Stimulated activated CD8-positive, alpha-beta memory T cell treated with anti-CD3 and anti-CD28 coated beads, Interleukin-4, amount 100 ng/mL, for 48 hours (primary cell): ENCODE measurements at regions not wholly inside any gene's neighbourhood (a gene's known extent, or its start where the extent isn't known, plus 50 kb on each side); places are given as distances from the start of the nearest gene placed in this dataset.
"Not testable (repeated sequence)": the region's sequence is repeated elsewhere in the genome, so short reads cannot be mapped to it uniquely, and the experiment has no call there.

ENCODE experiments used
- DNase-seq: peaks from one replicate; pipeline ENCODE4 v3.0.0-alpha.2; 2020

- no peak for DNase-seq
Observed at GRCh38 chrX:10676235-10676957, 56.0 kb upstream of the MID1 start.

- no peak for DNase-seq
Observed at GRCh38 chrX:10677490-10677889, 57.1 kb upstream of the MID1 start.

GRCh38 chrX:10679387-10679786 is 59.0 kb upstream of the MID1 start:
- DNase-seq, result no peak

- no peak for DNase-seq
Observed at GRCh38 chrX:10681167-10681566, 60.8 kb upstream of the MID1 start.

GRCh38 chrX:10683631-10684030 is 63.2 kb upstream of the MID1 start:
- DNase-seq, result not testable (repeated sequence)

GRCh38 chrX:10685923-10686595 is 65.7 kb upstream of the MID1 start:
- DNase-seq, result no peak

GRCh38 chrX:10691751-10692150 is 71.4 kb upstream of the MID1 start:
- not testable (repeated sequence) for DNase-seq

- DNase-seq, result no peak
Observed at GRCh38 chrX:10697616-10698317, 77.4 kb upstream of the MID1 start.

- no peak for DNase-seq
Observed at GRCh38 chrX:10698318-10698640, 77.9 kb upstream of the MID1 start.

GRCh38 chrX:10702031-10702430 is 81.6 kb upstream of the MID1 start:
- no peak for DNase-seq

GRCh38 chrX:10706342-10706741 is 86.0 kb upstream of the MID1 start:
- DNase-seq, result not testable (repeated sequence)

- DNase-seq, result no peak
Observed at GRCh38 chrX:10707773-10708172, 87.4 kb upstream of the MID1 start.

- DNase-seq, result no peak
Observed at GRCh38 chrX:10709276-10709675, 88.9 kb upstream of the MID1 start.

GRCh38 chrX:10714531-10714930 is 94.1 kb upstream of the MID1 start:
- DNase-seq, result no peak

GRCh38 chrX:10722851-10723250 is 102.5 kb upstream of the MID1 start:
- peak; percentile 55 for DNase-seq

GRCh38 chrX:10725071-10725470 is 104.7 kb upstream of the MID1 start:
- no peak for DNase-seq

- no peak for DNase-seq
Observed at GRCh38 chrX:10726647-10727046, 106.3 kb upstream of the MID1 start.

- DNase-seq, result no peak
Observed at GRCh38 chrX:10728806-10729389, 108.5 kb upstream of the MID1 start.

GRCh38 chrX:10739426-10739825 is 119.0 kb upstream of the MID1 start:
- DNase-seq, result no peak

GRCh38 chrX:10741003-10741402 is 120.6 kb upstream of the MID1 start:
- no peak for DNase-seq

GRCh38 chrX:10741550-10741949 is 121.2 kb upstream of the MID1 start:
- no peak for DNase-seq

- no peak for DNase-seq
Observed at GRCh38 chrX:10743476-10743875, 123.1 kb upstream of the MID1 start.

- no peak for DNase-seq
Observed at GRCh38 chrX:10744007-10744406, 123.6 kb upstream of the MID1 start.

GRCh38 chrX:10747975-10748374 is 127.6 kb upstream of the MID1 start:
- no peak for DNase-seq
